PC-9 (cell line): ENCODE measurements at regions not wholly inside any gene's neighbourhood (a gene's known extent, or its start where the extent isn't known, plus 50 kb on each side); places are given as distances from the start of the nearest gene placed in this dataset.
"Not testable (repeated sequence)": the region's sequence is repeated elsewhere in the genome, so short reads cannot be mapped to it uniquely, and the experiment has no call there.

Experiments
- EZH2 ChIP-seq: fragments of 200-600 bp; sonication (generic); IDR thresholded peaks from 2 replicates; pipeline ENCODE4 v1.8.0; 2017; ENCODE audit warnings: antibody characterized with exemption, low read depth
- TF ChIP-seq, protein P1 (sequence below): fragments of 200-600 bp; sonication (generic); conservative IDR thresholded peaks from 2 replicates; pipeline ENCODE4 v1.6.1; 2017; ENCODE audit warnings: mixed run types, antibody characterized with exemption, mild to moderate bottlenecking, moderate library complexity

DNA sequence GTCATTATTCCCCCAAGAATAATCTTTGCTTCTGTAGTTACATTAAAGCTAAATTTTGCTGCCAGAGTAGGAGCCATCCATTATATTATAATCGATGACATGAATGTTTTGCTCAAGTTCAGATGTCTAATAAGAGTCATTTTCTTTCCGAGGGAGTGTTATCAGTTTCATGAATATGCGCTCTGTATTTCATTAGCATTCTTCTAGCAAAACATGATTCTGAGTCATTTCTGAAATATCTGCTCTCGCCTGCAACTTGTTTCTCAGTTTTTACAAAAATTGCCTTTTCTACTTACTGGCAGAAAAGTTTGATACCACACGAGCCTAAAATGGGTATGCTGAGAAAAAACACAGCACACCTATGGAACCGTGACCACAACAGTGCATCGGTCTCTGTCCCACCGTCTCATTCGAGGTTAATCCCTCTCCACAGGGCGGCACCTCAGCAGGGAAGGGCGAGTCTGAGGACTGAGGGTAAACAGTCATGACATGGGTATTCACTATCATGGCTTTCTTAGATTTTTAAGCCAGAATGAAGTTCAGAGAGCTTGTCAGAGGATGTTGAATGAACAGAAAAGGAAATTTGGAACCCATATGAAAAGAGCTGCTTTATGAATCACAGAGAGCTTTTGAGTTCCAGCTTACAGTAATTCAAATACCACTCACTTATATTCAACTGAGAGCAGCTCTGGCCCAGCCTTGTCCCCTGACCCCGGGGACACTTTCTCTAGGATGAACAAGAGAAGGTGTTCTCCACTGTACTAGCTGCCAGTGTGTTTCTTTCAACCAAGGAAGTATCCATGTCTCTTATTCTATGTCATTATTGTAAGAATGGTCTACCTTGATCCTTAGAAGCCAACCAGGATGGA lies 303.6 kb upstream of the PLGLB1 start:
- not testable (repeated sequence) for TF ChIP-seq EZH2
- TF ChIP-seq, protein P1, sequence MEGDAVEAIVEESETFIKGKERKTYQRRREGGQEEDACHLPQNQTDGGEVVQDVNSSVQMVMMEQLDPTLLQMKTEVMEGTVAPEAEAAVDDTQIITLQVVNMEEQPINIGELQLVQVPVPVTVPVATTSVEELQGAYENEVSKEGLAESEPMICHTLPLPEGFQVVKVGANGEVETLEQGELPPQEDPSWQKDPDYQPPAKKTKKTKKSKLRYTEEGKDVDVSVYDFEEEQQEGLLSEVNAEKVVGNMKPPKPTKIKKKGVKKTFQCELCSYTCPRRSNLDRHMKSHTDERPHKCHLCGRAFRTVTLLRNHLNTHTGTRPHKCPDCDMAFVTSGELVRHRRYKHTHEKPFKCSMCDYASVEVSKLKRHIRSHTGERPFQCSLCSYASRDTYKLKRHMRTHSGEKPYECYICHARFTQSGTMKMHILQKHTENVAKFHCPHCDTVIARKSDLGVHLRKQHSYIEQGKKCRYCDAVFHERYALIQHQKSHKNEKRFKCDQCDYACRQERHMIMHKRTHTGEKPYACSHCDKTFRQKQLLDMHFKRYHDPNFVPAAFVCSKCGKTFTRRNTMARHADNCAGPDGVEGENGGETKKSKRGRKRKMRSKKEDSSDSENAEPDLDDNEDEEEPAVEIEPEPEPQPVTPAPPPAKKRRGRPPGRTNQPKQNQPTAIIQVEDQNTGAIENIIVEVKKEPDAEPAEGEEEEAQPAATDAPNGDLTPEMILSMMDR: not testable (repeated sequence)
